ENCODE measurements at regions not wholly inside any gene's neighbourhood (a gene's known extent, or its start where the extent isn't known, plus 50 kb on each side); places are given as distances from the start of the nearest gene placed in this dataset.
A peak's percentile ranks its signal among the peaks of the same experiment; 100 is the strongest.

DNA sequence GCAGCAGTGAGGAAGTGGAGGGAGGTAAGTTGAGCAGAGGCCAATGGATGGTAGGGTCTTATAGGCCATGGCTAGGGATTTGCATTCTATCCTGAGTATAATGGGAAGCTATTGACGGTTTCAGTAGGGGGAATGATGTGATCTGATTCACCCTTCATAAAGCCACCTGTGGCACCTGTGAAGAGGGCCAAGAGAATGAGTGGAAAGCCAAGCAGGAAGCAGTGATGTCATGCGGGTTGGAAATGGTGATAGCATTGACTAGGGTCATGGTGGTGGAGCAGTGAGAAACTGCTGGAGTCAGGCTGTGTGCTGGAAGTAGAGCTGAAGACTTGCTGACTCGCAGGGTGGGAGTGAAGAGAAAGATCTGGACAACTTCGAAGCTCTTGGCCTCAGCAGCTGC is 111.7 kb downstream of the MARCHF4 start:
- no peak overlapping the region for H2AFZ ChIP-seq
- no peak overlapping the region for H3K4me3 ChIP-seq
- no peaks in the 10 kb centered on the region for H3K79me2 ChIP-seq (ENCODE audit: insufficient read depth)
- H3K4me2 ChIP-seq (ENCODE audit: unreplicated experiment) = no peak overlapping the region
- in situ Hi-C loops (cut with MboI) = no loop called here
- DNase-seq = no peak
- TF ChIP-seq EZH2 (IDR thresholded peaks at IDR 0.05; ENCODE audit: insufficient read depth, poor library complexity, severe bottlenecking) (no peak), EZH2phosphoT487 (IDR thresholded peaks at IDR 0.05; ENCODE audit: insufficient read depth, low read depth) (no peak)
- no peaks in the 10 kb centered on the region for H3K9me3 ChIP-seq (ENCODE audit: low read depth)
- H3K27ac ChIP-seq = no peak overlapping the region
- no peaks in the 10 kb centered on the region for H3F3A ChIP-seq (ENCODE audit: insufficient read depth)
- no peaks in the 10 kb centered on the region for H3K27me3 ChIP-seq (replicated peaks; ENCODE audit: insufficient read depth)
- 84 to 87% methylated on average over 4 of the region's 4 CpGs for WGBS, 2 experiments (ENCODE audit: low coverage in 1 of 2, low lambda C conversion rate in 2 of 2, missing lambda C conversion rate in 2 of 2)
- no peak overlapping the region for H3K9ac ChIP-seq
- no peaks in the 10 kb centered on the region for H4K20me1 ChIP-seq (ENCODE audit: insufficient read depth)
- H3K4me1 ChIP-seq (ENCODE audit: insufficient read depth) = no peaks in the 10 kb centered on the region
- no peaks in the 10 kb centered on the region for H3K36me3 ChIP-seq (ENCODE audit: low read depth)
- no peaks in the 10 kb centered on the region for H3K9me2 ChIP-seq (ENCODE audit: insufficient read depth)

DNA sequence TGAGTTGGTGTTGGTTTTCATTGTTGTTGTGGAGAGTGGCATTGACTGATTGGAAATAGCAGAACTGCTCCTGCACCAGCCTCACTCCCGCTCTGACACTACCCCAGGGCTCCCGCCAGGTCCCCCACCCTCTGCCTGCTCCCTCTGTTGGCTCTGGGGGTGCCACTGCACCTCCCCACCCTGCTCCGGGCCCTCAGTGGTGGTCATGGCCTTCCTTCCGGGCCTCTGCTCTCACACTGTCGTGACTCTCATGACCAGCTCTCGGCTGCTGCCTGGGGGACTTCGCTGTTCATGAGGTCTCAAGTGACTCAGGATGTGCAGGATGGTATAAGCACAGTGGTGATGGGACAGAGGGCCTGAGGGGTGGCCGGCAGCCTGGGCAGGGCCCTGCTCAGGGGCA is 113.2 kb downstream of the MARCHF4 start:
- Histone ChIP-seq H2AFZ (no peak overlapping the region), H3K9me2 (ENCODE audit: insufficient read depth) (no peaks in the 10 kb centered on the region), H3K4me1 (ENCODE audit: insufficient read depth) (no peaks in the 10 kb centered on the region), H3K36me3 (ENCODE audit: low read depth) (no peaks in the 10 kb centered on the region), H3K27ac (no peak overlapping the region), H3K9ac (no peak overlapping the region), H3K4me3 (no peak overlapping the region), H3K27me3 (replicated peaks; ENCODE audit: insufficient read depth) (no peaks in the 10 kb centered on the region), H3F3A (ENCODE audit: insufficient read depth) (no peaks in the 10 kb centered on the region), H3K9me3 (ENCODE audit: low read depth) (no peaks in the 10 kb centered on the region), H3K4me2 (ENCODE audit: unreplicated experiment) (no peak overlapping the region), H3K79me2 (ENCODE audit: insufficient read depth) (no peaks in the 10 kb centered on the region), H4K20me1 (ENCODE audit: insufficient read depth) (no peaks in the 10 kb centered on the region)
- DNase-seq = no peak
- no peak for TF ChIP-seq EZH2phosphoT487 (IDR thresholded peaks at IDR 0.05; ENCODE audit: insufficient read depth, low read depth)
- TF ChIP-seq EZH2 (IDR thresholded peaks at IDR 0.05; ENCODE audit: insufficient read depth, poor library complexity, severe bottlenecking) = no peak
- 99% methylated on average over 8 of the region's 8 CpGs for WGBS, 2 experiments (ENCODE audit: low coverage in 1 of 2, low lambda C conversion rate in 2 of 2, missing lambda C conversion rate in 2 of 2)
- in situ Hi-C loops (cut with MboI) = no loop called here

DNA sequence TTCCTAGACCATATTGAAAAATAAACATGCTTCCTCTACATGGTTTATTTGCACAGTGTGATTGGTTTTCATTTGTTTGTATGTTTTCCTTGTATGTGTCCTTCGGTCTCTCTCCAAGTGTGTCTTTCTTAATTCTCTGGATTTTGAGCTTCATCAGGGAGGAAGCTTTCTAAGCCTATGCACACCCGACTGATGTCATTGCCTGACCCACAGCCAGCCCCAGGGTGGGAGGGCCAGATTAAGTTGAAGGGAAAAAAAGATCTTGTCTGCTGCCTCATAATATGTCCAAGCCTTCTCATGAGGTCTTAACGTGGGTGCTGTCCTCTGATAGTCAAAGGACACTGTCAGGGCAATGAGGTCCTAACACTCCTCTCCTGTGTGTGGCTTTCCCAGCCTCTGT is 115.2 kb downstream of the MARCHF4 start:
- Histone ChIP-seq H3K9me3 (ENCODE audit: low read depth) (no peaks in the 10 kb centered on the region), H3K4me3 (no peak overlapping the region), H2AFZ (no peak overlapping the region), H3K4me2 (ENCODE audit: unreplicated experiment) (no peak overlapping the region), H3F3A (ENCODE audit: insufficient read depth) (no peaks in the 10 kb centered on the region), H4K20me1 (ENCODE audit: insufficient read depth) (no peaks in the 10 kb centered on the region), H3K79me2 (ENCODE audit: insufficient read depth) (no peaks in the 10 kb centered on the region), H3K27ac (no peak overlapping the region), H3K27me3 (replicated peaks; ENCODE audit: insufficient read depth) (no peaks in the 10 kb centered on the region), H3K9me2 (ENCODE audit: insufficient read depth) (no peaks in the 10 kb centered on the region), H3K36me3 (ENCODE audit: low read depth) (no peaks in the 10 kb centered on the region), H3K4me1 (ENCODE audit: insufficient read depth) (no peaks in the 10 kb centered on the region), H3K9ac (no peak overlapping the region)
- TF ChIP-seq EZH2 (IDR thresholded peaks at IDR 0.05; ENCODE audit: insufficient read depth, poor library complexity, severe bottlenecking) = no peak
- TF ChIP-seq EZH2phosphoT487 (IDR thresholded peaks at IDR 0.05; ENCODE audit: insufficient read depth, low read depth) = no peak
- 10 to 20% methylated on average over 3 of the region's 3 CpGs for WGBS, 2 experiments (ENCODE audit: low coverage in 1 of 2, low lambda C conversion rate in 2 of 2, missing lambda C conversion rate in 2 of 2)
- DNase-seq = peak; percentile 12
- in situ Hi-C loops (cut with MboI) = no loop called here
